ENCODE measurements at regions not wholly inside any gene's neighbourhood (a gene's known extent, or its start where the extent isn't known, plus 50 kb on each side); places are given as distances from the start of the nearest gene placed in this dataset.
"Not testable (repeated sequence)": the region's sequence is repeated elsewhere in the genome, so short reads cannot be mapped to it uniquely, and the experiment has no call there.

GRCh38 chr12:107510211-107510610 lies 175.4 kb upstream of the PWP1 start:
- no peaks in the 10 kb centered on the region for H3K36me3 Mint-ChIP-seq
- DNase-seq (ENCODE audit: low spot score) (no peak), ATAC-seq (no peak)
- H3K9me3 Mint-ChIP-seq, result no peaks in the 10 kb centered on the region
- no peak overlapping the region for H3K4me3 Mint-ChIP-seq
- peaks cover 4 to 8% of the 10 kb centered on the region in 2 donors for H3K4me1 Mint-ChIP-seq (ENCODE audit: low read depth in 2 of 2)
- no peak overlapping the region for H3K27ac Mint-ChIP-seq
- H3K27me3 Mint-ChIP-seq, result peaks cover 16 to 17% of the 10 kb centered on the region in 2 donors

GRCh38 chr12:107511292-107511691 lies 174.3 kb upstream of the PWP1 start:
- Mint-ChIP-seq H3K27ac (no peak overlapping the region), H3K27me3 (peaks cover 13 to 17% of the 10 kb centered on the region in 2 donors), H3K9me3 (no peaks in the 10 kb centered on the region), H3K36me3 (no peaks in the 10 kb centered on the region), H3K4me1 (ENCODE audit: low read depth in 2 of 2) (peaks cover 12 to 14% of the 10 kb centered on the region in 2 donors), H3K4me3 (no peak overlapping the region)
- ATAC-seq (no peak), DNase-seq (ENCODE audit: low spot score) (no peak)

GRCh38 chr12:107512391-107512790 lies 173.2 kb upstream of the PWP1 start:
- ATAC-seq (no peak), DNase-seq (ENCODE audit: low spot score) (no peak)
- no peaks in the 10 kb centered on the region for H3K9me3 Mint-ChIP-seq
- H3K36me3 Mint-ChIP-seq, result no peaks in the 10 kb centered on the region
- H3K4me1 Mint-ChIP-seq (ENCODE audit: low read depth in 2 of 2), result peaks cover 12% of the 10 kb centered on the region in 2 donors
- peaks cover 7 to 8% of the 10 kb centered on the region in 2 donors for H3K27me3 Mint-ChIP-seq
- H3K4me3 Mint-ChIP-seq, result no peak overlapping the region
- H3K27ac Mint-ChIP-seq, result no peak overlapping the region

GRCh38 chr12:107513184-107513583 lies 172.4 kb upstream of the PWP1 start:
- peaks cover under 1 to 2% of the 10 kb centered on the region in 2 donors for H3K27me3 Mint-ChIP-seq
- no peak for DNase-seq (ENCODE audit: low spot score)
- no peak overlapping the region for H3K4me3 Mint-ChIP-seq
- H3K4me1 Mint-ChIP-seq (ENCODE audit: low read depth in 2 of 2), result peaks cover 12% of the 10 kb centered on the region in 2 donors
- no peaks in the 10 kb centered on the region for H3K9me3 Mint-ChIP-seq
- H3K36me3 Mint-ChIP-seq, result no peaks in the 10 kb centered on the region
- no peak for ATAC-seq
- no peak overlapping the region for H3K27ac Mint-ChIP-seq

GRCh38 chr12:107513636-107514400 lies 171.8 kb upstream of the PWP1 start:
- no peaks in the 10 kb centered on the region for H3K9me3 Mint-ChIP-seq
- peaks cover 12% of the 10 kb centered on the region in 2 donors for H3K4me1 Mint-ChIP-seq (ENCODE audit: low read depth in 2 of 2)
- no peak for DNase-seq (ENCODE audit: low spot score)
- H3K27ac Mint-ChIP-seq, result no peak overlapping the region
- H3K36me3 Mint-ChIP-seq, result no peaks in the 10 kb centered on the region
- ATAC-seq, result no peak
- no peak overlapping the region for H3K4me3 Mint-ChIP-seq
- H3K27me3 Mint-ChIP-seq, result peaks cover 0 to 2% of the 10 kb centered on the region in 2 donors

DNA sequence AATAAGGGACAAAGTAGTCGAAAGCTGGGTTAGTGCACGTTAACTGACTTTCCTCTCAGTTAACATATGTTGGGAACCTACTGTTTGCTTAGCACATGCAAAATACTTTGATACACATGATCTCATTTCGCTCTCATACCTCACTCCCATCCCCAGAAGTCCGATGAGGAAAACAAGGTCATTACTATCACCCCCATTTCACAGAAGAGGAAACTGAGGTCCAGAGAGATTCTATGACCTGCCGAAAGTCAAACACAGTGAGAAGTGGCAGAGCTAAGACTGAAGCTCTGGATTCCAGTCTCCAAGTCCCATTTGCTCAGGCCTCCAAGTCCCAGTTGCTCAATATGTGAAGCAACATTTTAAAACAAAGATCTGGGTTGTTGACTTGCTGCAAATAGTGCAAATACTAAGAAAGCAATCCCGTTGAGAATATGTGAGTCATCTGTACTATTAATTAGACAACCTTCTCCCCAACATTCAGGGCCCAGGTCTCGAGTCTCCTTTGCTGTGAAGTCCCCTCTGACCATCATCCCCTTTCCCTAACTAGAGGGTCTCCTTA lies 170.6 kb upstream of the PWP1 start:
- H3K4me1 Mint-ChIP-seq (ENCODE audit: low read depth in 2 of 2), result peaks cover 12 to 20% of the 10 kb centered on the region in 2 donors
- ATAC-seq (no peak), DNase-seq (ENCODE audit: low spot score) (no peak)
- H3K9me3 Mint-ChIP-seq, result no peaks in the 10 kb centered on the region
- no peaks in the 10 kb centered on the region for H3K36me3 Mint-ChIP-seq
- peaks cover 0 to 2% of the 10 kb centered on the region in 2 donors for H3K27me3 Mint-ChIP-seq
- peak overlapping the region; percentile 78 for H3K4me3 Mint-ChIP-seq
- H3K27ac Mint-ChIP-seq, result peak overlapping the region; percentile 61 to 75

GRCh38 chr12:107515446-107515958 lies 170.1 kb upstream of the PWP1 start:
- Mint-ChIP-seq H3K9me3 (no peaks in the 10 kb centered on the region), H3K27me3 (peaks cover 0 to 2% of the 10 kb centered on the region in 2 donors), H3K4me3 (peak overlapping the region; percentile 78)

DNA sequence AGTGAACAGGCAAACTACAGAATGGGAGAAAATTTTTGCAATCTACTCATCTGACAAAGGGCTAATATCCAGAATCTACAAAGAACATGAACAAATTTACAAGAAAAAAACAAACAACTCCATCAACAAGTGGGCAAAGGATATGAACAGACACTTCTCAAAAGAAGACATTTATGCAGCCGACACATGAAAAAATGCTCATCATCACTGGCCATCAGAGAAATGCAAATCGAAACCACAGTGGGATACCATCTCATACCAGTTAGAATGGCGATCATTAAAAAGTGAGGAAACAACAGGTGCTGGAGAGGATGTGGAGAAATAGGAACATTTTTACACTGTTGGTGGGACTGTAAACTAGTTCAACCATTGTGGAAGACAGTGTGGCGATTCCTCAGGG lies 167.8 kb upstream of the PWP1 start:
- not testable (repeated sequence) for ATAC-seq; H3K27ac Mint-ChIP-seq; DNase-seq (ENCODE audit: low spot score); H3K4me3 Mint-ChIP-seq; H3K27me3 Mint-ChIP-seq; H3K9me3 Mint-ChIP-seq
- Mint-ChIP-seq H3K4me1 (ENCODE audit: low read depth in 2 of 2) (peaks cover 12 to 23% of the 10 kb centered on the region in 2 donors), H3K36me3 (peaks cover 13% of the 10 kb centered on the region)

More at GRCh38 chr12:107515446-107515958, 170.1 kb upstream of the PWP1 start:
- Mint-ChIP-seq H3K36me3 (no peaks in the 10 kb centered on the region), H3K4me1 (ENCODE audit: low read depth in 2 of 2) (peaks cover 12 to 23% of the 10 kb centered on the region in 2 donors), H3K27ac (peak overlapping the region; percentile 61 to 75)
- DNase-seq (ENCODE audit: low spot score) (no peak), ATAC-seq (peak; percentile 87)

GRCh38 chr12:107518868-107519267 lies 166.7 kb upstream of the PWP1 start:
- H3K36me3 Mint-ChIP-seq, result peaks cover 13% of the 10 kb centered on the region
- peaks cover 12 to 23% of the 10 kb centered on the region in 2 donors for H3K4me1 Mint-ChIP-seq (ENCODE audit: low read depth in 2 of 2)
- no peak overlapping the region for H3K4me3 Mint-ChIP-seq
- no peak overlapping the region for H3K27ac Mint-ChIP-seq
- no peaks in the 10 kb centered on the region for H3K27me3 Mint-ChIP-seq
- peaks cover 5% of the 10 kb centered on the region for H3K9me3 Mint-ChIP-seq
- DNase-seq (ENCODE audit: low spot score) (no peak), ATAC-seq (no peak)

DNA sequence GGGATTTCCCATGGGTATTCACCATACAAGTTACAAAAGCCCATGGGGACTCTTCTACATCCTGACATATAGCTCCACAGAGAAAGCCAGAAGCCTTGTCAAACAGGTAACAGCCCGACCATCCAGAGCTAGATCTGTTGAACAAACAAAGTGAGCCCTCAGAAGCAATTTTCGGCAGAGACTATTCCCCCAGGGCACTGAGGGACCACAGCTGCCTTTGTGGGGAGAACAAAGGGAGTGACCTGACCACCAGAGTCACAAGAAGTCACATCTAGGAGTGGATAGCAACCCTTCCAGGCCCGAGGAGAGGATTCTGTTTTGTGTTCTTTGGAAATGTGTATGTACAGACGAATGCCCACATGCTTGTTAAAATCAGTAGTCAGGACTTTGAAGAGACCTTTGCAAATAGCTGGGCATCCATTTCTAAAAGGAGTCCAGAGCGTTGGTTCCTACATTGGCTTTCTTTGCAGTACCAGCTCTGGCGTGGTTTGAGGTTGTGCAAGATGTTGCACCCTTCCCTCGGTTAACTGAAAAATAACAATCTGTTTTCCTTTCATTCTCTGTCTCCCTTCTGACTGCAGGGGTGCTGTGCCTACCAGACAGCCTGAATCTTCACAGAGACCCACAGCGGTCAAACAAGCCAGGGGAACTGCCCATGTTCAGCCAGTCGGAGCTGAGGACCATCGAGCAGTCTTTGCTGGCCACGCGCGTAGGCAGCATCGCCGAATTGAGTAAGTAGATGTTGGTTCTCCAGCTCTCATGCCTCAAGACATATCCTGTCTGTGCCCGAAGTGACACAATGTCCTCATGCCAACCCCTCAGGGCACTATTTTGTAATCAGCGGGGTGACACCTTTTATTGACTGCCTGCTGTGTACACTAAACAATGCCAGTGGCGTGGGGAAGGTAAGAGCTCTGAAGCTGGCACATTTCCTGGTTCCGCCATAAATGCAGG lies 165.4 kb upstream of the PWP1 start:
- Mint-ChIP-seq H3K27ac (peak overlapping the region in 1 of 2 donors; percentile 23), H3K9me3 (peaks cover 5% of the 10 kb centered on the region), H3K27me3 (no peaks in the 10 kb centered on the region), H3K4me1 (ENCODE audit: low read depth in 2 of 2) (peaks cover 8 to 18% of the 10 kb centered on the region in 2 donors), H3K36me3 (peaks cover 13% of the 10 kb centered on the region), H3K4me3 (no peak overlapping the region)
- ATAC-seq (no peak), DNase-seq (ENCODE audit: low spot score) (no peak)

DNA sequence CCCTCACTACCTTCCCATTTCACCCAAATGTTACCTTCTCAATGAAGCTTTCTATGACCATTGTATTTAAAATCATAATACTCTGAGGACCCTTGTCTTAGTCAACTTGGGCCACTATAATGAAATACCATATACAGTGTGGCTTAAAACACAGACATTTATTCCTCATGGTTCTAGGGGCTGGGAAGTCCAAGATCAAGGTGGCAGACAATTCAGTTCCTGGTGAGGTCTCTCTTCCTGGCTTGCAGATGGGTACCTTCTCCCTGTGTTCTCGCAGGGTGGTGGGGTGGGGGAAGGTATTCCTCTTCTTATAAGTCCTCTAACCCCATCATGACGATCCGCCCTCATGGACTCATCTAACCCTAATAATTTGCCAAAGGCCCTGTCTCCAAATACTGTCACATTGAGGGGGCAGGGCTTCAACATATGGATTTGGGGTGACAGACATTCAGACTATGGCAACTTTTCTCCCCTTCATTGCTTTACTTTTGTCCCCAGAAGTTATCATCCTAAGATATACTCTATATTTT lies 163.7 kb upstream of the PWP1 start:
- peaks cover 7 to 14% of the 10 kb centered on the region in 2 donors for H3K4me1 Mint-ChIP-seq (ENCODE audit: low read depth in 2 of 2)
- ATAC-seq (no peak), DNase-seq (ENCODE audit: low spot score) (no peak)
- H3K27ac Mint-ChIP-seq, result no peak overlapping the region
- H3K36me3 Mint-ChIP-seq, result peaks cover 13% of the 10 kb centered on the region
- no peaks in the 10 kb centered on the region for H3K27me3 Mint-ChIP-seq
- no peak overlapping the region for H3K4me3 Mint-ChIP-seq
- peaks cover 5% of the 10 kb centered on the region for H3K9me3 Mint-ChIP-seq

GRCh38 chr12:107522692-107523477 lies 162.7 kb upstream of the PWP1 start:
- ATAC-seq, result no peak
- H3K36me3 Mint-ChIP-seq, result peaks cover 13% of the 10 kb centered on the region
- DNase-seq (ENCODE audit: low spot score), result no peak
- H3K4me1 Mint-ChIP-seq (ENCODE audit: low read depth in 2 of 2), result peaks cover 10 to 17% of the 10 kb centered on the region in 2 donors
- no peak overlapping the region for H3K27ac Mint-ChIP-seq
- H3K27me3 Mint-ChIP-seq, result no peaks in the 10 kb centered on the region
- H3K9me3 Mint-ChIP-seq, result peaks cover 5% of the 10 kb centered on the region
- H3K4me3 Mint-ChIP-seq, result no peak overlapping the region
